GM19023 (cell line): ENCODE measurements at regions not wholly inside any gene's neighbourhood (a gene's known extent, or its start where the extent isn't known, plus 50 kb on each side); places are given as distances from the start of the nearest gene placed in this dataset.

ENCODE experiments used
- ATAC-seq: cut with Tn5 transposase; IDR thresholded peaks from one replicate; pipeline ENCODE4 v1.9.1; 2021; ENCODE audit warnings: mild to moderate bottlenecking, moderate library complexity; ENCODE audit not compliant: unreplicated experiment

DNA sequence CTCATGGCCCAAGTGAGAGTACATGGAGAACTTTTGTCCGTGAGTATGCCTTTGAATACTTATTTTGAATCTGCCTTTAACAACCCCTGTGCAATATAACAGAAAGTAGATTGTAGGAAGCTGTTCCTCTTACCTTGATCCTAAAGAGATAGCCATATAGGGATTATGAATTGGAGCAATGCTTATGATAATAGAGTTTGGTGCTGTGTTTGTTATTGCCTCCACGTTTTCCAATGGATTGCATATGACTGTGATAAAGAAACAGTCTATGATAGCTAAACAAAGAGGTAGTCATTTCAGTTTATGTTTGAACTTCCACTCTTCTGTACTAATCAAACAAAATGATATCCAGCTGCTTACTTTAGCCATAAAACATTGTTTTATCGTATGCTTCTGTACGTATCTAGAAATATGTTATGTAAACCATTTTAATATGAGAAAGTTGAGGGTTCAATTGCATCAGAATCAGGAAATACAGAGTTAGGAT is 199.6 kb upstream of the RGMB start:
- ATAC-seq, result no peak

DNA sequence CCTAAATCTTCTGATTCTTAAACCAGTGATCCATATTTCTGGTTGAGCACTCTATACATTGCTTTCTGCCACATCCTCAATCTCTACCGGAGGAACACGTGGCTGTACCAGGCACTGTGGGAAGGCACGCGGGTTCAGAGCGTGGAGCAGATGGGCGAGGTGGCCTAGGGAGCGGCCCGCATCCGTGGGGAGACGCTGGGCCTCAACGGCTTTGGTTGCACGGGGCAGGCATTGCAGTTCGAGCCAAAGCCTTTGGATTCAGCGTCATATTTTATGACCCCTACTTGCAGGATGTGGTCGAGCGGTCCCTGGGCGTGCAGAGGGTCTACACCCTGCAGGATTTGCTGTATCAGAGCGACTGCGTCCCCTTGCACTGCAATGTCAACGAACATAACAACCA is 197.2 kb upstream of the RGMB start:
- no peak for ATAC-seq

DNA sequence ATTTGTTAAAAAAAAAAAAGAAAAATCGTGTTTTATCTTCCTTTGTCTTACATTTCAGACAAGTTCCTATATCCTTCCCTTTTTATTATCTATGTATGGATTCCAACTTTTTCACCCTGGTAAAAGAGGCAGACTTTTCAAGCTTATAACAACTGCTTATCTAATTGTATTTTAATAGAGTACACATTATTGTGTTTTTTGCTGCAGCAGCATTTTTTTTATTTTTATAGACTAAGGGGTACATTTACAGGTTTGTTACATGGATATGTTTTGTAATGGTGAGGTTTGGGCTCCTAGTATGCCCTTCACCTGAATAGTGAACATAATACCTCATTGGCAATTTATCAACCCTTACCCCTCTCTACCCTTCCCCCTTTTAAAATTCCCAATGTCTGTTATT is 195.0 kb upstream of the RGMB start:
- ATAC-seq, result no peak

DNA sequence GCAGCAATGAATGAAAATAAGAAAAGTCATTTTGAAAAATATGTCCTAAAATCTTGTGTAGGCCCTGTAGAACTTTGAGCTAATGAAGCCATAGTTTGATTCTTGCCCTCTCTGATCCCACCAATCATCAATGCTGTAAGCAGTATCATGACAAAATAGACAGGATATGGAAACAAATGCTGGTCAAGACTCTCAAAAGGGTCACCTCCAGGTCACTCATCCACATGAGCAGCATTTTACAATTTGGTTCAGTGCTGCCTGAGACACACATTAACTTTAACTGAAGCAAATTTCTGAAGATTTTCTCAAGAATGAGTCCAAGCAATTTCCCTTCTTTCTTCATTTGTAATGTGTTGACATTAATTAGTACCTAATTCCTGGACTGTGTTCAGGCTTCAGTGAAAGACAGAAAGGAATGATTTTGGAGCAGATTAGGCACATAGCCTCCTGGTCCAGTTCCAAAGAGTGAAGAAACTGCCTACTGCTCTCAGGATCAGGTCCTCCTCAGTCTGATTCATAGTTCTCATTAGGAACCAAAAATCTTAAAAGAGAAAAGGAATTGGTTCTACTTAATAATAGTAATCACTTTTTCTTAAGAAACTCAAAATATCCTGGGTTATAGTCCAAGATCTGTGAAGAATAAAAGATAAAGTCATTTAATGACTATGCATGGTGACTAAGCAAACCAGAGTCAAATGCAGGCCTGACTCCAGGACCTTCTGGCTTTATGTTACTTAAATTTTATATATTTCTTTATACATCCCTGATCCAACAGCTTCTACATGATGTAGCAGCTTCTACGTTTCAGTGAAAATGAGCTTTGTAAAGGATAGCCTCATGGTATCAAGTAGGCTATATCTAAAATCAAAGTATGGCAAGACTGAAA is 192.1 kb upstream of the RGMB start:
- ATAC-seq, result no peak

DNA sequence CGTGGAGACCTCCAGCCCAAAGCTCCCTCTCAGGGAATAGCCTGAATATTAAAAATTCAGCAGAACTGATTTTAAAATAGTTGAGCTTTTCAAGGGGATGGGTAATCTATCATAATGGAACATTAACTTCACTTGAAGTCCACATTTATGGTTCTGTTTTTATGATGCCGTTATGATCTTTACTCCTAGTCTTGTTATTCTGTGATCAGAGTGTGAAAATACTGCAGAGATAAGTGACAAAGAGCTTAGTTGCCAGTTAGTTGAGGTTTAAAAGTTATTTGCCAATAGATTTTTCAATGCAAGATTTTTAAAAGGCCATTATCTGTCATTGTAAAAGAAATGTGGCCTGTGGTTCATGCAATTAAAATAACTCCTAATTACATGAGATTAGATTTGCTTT is 189.9 kb upstream of the RGMB start:
- ATAC-seq, result no peak

DNA sequence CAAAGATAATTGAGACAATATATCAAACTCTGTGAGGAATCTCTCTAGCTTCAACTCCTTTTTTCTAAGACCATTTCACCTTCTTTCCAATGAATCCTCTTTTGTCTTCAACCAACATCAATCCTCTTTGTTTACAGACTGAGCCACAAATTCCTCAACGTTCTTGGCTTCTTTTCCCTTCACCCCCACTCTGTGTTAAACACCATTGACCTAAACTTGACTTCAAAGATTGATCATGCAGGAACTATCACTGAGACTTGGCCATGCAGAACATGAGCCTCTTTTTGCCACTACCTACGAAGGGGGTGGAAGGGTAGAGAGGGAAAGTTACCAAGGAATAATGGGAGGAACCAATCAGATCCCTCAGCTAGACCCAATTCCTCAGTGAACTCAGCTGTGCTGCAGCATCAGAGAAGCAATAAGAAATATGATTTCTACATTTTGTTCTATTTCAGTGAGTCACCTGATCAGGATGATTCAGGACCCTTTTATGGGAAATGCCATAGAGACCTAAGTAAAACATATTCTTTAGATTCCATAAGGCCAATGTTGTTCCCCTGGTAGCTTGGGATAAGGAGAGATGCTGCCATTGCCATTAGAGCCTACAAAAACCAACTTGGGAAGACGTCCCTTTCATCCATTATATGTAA is 187.7 kb upstream of the RGMB start:
- ATAC-seq, result no peak

DNA sequence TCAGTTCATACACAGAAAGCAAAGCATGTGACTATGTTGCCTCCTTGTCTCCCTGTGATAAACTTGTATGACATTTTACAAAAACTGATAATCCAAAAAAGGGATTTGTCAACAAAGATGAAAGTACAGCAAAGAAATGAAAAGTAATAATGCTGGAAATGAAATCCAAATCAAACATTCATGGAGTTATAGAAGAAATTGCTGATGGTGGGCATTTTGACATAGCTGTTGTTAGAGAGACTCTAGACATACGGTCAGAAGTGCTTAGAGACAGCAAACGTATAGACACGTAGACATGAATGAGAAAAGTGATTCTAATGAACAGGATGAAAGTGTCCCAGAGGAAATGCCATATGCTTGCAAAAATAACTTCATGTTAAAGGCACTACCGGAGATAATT is 186.9 kb upstream of the RGMB start:
- ATAC-seq, result no peak

DNA sequence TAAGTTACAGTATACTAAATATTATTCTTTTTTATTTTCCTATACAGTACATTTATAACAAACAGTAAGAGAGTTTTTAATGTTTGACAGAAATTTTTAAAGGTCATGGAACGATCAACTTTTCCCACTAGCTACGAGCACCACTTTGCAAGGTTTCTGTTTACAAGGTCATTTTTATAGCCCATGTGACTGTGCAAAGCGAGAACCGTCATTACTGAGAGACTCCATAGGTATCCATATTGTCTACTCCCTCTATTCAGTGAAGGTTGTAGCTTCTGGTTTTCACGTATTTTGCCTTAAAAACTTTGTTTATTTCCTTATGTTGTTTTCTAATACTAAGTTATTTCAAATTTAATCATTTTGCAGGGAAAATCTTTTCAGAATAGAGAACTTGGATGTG is 186.3 kb upstream of the RGMB start:
- no peak for ATAC-seq

DNA sequence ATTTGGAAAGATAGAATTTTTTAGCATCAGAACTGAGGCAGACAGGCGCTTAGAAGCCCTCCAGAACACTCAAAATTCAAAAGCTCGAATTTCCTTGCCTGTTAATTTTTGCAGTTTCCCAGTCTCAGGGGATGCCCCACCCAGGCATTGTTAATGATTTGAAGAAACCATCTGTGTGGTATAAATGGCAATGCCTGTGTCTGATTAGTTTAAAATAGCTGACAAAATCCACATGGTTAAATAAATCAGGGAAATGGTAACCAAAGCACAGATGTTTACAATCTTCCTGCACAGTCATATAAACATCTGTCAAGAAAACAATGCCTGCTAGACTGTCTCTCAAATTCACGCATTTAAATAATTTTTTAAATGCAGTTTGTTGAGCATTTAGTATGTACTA is 185.2 kb upstream of the RGMB start:
- ATAC-seq, result no peak

DNA sequence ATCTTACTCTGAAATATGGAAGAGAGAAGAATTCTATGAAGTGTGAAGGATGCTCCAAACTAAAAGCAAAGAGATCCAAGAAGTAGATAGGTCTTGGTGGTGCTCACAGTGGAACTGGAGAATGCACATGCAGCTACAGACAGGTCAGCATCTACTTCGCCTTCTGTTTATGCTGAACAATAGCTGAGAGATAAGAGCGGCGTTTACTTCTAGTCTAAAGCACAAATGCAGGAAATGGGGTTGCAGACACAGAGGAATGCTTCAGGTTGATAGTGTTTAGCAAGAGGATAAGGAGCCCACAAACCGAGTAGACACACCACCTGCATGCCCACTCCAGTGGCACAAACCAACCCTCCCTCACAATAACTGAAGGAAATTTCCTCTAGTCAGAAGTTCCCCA is 180.0 kb upstream of the RGMB start:
- ATAC-seq, result no peak

DNA sequence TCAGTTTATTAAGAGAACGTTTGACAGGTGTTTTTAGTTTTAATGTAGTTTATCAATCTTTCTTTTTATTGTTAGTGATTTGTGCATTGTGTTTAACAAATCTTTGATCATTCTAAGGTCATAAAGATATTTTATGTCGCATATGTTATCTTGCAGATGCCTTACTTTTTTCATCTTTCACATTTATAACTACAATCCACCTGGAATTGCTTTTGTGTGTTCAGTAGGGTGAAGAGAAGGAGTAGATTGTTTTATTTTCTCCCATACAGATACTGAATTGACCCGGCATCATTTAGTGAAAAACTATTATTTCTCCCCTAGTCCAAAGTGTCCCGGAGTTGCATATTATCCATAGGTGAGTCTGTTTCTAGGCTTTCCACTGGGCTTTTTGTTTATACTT is 179.4 kb upstream of the RGMB start:
- ATAC-seq, result no peak

DNA sequence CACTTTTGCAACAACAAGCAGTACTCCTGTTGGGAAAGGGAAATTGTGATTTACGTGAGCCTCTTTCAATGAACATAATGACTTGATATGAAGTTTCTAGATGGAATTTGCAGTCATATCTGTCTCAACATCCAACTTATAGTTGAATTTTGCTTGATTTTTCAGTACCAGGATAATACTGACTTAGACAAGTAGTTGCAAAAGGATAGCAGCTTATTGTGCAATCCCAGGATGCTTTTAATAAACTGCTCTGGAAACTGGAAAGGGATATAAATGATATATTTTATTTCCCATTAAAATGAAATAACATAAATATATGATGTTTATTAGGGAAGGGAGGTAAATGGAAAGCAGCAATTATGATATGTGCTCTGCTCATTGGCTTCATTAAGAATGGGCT is 174.4 kb upstream of the RGMB start:
- ATAC-seq, result no peak

DNA sequence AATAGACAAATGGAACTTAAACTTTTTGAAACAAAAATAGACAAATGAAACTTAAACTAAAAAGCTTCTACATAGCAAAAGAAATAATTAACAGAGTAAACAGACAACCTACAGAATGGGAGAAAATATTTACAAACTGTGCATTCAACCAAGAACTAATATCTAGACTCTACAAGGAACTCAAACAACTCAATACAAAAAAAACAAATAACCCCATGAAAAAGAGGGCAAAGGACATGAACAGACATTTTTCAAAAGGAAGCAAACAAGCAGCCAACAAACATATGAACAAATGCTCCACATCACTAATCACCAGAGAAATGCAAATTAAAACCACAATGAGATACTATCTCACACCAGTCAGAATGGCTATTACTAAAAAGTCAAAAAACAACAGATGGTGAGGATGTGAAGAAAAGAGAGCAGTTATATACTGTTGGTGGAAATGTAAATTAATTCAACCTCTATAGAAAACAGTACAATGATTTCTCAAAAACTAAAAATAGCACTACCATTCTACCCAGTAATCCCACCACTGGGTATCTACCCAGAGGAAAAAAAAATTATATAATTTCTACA is 170.8 kb upstream of the RGMB start:
- ATAC-seq, result peak; percentile 45

DNA sequence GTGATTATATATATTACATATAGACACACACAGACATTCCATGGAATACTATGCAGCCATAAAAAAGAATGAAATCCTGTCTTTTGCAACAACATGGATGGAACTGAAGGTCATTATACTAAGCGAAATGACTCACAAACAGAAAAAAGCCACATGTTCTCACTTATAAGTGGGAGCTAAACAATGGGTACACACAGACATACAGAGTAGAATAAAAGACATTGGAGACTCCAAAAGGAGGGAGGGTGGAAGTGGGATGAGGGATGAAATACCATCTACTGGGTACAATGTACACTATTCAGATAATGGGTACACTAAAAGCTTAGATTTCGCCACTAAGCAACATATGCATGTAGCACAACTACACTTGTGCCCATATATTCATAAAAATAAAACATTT is 170.0 kb upstream of the RGMB start:
- no peak for ATAC-seq

DNA sequence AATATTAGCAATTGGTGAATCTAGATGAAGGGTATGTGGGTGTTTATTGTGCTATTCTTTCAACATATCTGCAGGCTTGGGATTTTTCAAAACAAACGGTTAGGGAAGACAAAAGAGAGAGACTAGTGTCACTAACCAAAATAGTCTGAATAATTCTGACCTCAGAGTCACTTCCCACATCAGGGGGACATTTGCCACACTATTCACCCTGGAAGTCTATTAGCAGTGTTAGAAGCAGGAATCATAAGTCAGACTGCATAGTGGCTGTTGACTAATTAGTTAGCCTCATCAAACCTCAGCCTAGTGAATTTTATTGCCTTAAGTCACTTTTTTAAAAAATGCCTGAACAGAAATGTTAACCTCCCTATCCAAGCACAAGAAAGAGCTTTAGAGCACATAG is 169.2 kb upstream of the RGMB start:
- no peak for ATAC-seq

DNA sequence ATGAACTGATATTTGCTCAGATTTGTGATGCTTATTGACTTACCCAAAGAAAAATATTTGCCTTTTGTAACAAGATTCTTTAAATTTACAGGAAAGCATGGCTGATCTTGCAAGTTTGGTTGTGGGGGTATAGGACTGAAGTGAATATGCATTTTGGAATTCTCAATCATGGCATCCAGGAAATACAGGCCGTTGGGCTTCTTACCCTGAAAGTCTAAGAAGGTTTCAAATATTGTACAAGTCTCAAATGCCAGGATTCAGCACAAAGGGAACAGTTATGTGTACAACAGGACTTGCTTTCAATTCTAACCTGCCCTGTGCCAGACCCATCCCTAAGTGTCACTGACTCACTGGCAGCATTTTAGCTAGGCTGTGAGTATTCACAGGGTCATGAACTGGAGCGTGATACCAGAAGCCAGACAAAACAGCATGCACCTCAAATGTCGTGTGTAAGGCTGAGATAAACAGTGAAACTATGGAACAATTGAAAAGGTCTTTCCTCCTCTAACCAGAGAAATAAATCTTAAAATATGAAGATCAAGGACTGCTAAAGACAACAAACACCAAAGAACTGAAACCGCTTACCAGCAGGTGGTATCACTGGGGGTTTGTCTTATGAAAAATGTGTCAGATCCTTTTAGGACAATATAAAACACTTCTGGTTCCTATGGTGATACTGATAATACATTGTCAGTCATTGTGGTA is 168.6 kb upstream of the RGMB start:
- no peak for ATAC-seq

DNA sequence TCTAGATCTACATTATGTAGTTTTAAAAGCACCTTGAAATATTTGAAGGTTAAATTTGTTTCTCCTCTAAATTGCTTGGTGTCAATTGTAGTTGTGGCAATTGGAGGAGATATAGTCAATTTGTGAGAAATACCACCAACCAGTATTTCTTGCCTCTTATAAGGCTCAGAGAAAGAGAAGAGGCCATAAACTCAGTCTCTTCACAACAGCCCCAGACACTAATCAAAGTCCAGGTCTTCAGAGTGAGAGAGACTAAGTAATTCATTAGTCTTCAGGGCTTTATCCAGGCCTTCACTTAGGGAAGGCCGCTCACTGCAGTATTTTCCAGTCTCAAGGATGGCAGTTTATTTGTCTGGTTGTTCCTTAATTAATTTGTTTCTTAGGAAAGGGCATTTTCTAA is 168.0 kb upstream of the RGMB start:
- no peak for ATAC-seq

DNA sequence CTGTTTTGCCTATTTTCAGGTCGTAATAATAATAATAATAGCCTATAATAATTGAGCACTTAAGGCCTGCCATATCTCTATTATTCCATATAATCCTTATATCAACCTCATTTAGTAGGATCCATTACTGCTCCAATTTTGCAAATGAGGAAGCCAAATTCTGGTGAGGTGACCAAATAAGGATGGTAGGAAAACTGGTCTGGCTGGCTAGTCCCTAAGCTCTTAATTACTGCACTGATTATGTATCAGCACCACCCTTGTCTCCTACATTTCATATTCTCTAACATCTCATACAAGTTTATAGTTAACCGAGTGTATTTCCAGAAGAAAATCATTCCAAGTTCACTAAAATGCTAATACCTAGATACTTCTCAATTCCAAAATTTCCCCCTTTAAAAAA is 166.5 kb upstream of the RGMB start:
- no peak for ATAC-seq

DNA sequence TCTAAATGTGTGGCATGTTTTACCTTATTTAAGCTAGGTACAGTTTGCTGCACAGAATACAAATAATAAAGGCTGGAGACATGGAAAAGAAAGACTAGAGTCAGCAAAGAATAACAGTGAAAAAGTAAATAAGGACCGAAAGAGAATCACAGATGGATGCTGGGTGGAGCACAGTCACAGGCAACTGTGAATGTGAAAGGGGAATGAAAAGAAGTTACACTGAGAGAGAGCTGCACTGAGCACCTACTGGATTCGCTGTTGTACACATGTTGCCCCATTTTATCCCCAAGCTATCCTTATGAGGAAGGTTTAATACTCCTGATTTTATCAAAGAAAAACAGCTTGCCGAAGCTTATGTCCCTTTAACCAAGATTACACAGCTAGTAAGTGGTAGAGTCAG is 165.4 kb upstream of the RGMB start:
- no peak for ATAC-seq

DNA sequence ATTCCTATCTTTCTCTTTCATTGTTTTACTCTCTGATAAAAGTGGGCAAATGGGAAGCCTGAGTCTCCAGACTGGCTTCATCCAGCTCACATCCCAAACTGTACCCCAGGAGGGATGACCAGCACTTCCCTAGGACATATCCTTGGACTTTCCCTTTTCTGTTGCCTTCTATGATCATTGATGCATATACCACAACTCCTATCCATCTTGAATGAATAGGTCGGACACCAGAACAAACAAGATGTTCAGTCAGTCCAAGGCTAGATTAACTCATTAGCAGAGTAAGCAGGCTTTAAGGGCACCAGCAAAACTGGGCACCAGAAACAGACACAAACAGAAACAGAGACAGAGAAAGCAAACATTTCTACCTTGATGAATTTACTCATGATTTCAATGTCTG is 159.1 kb upstream of the RGMB start:
- no peak for ATAC-seq

DNA sequence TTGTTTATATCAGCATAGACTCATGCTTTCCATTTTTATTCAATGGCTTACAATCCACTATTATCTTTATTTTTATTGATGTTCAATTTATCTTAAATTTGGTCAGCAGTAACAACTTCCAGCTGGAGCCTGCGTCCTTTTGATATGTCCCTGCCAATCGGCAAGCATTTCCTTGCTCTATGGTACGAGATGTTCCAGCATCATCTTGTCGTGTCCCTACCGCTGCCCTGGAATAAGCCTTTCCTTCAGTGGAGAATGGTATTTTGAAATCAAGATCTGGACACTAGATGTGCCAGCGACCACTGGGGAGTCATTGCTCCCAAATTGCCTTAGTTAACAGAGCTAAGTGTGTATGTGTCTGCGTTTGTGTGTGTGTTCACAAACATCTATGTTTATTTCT is 151.6 kb upstream of the RGMB start:
- ATAC-seq, result no peak
